Fibroblast of lung (primary cell): ENCODE measurements at regions not wholly inside any gene's neighbourhood (a gene's known extent, or its start where the extent isn't known, plus 50 kb on each side); places are given as distances from the start of the nearest gene placed in this dataset.

ENCODE experiments used
- EZH2 ChIP-seq: IDR thresholded peaks from 2 replicates; pipeline ENCODE4 v1.5.1; 2012; ENCODE audit warnings: low read length, control low read depth, mild to moderate bottlenecking; ENCODE audit errors: missing control alignments
- TF ChIP-seq, protein P1 (sequence below), 2 donors: IDR thresholded peaks in 1 of 2; conservative IDR thresholded peaks in 1 of 2; 1 replicate in 1 of 2; 2 replicates in 1 of 2; pipeline ENCODE4 v1.5.1; 2011 to 2012; ENCODE audit warnings: low read length in 2 of 2, control low read depth in 1 of 2, inconsistent platforms in 1 of 2, low read depth in 1 of 2, mild to moderate bottlenecking in 1 of 2

DNA sequence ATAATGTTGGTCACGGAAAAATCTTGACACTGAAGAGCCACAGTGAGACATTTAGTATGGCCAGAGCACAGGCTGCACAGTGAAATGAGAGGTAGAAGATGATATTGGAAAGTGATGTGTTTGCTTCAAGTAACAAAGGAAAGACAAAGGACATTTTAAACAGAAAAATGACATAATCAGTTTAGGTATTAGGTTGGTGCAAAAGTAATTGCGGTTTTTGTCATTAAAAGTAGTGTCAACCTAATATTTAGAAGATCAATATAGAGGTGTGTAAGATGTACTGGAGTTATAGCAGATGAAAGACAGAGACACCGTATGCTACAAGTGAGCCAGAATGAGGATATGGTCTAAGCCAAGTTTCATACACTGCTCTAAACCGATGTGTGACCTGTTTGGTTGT lies 253.0 kb upstream of the PPFIA2 start:
- TF ChIP-seq, protein P1, sequence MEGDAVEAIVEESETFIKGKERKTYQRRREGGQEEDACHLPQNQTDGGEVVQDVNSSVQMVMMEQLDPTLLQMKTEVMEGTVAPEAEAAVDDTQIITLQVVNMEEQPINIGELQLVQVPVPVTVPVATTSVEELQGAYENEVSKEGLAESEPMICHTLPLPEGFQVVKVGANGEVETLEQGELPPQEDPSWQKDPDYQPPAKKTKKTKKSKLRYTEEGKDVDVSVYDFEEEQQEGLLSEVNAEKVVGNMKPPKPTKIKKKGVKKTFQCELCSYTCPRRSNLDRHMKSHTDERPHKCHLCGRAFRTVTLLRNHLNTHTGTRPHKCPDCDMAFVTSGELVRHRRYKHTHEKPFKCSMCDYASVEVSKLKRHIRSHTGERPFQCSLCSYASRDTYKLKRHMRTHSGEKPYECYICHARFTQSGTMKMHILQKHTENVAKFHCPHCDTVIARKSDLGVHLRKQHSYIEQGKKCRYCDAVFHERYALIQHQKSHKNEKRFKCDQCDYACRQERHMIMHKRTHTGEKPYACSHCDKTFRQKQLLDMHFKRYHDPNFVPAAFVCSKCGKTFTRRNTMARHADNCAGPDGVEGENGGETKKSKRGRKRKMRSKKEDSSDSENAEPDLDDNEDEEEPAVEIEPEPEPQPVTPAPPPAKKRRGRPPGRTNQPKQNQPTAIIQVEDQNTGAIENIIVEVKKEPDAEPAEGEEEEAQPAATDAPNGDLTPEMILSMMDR (conservative IDR thresholded peaks at IDR 0.05 in 1 of 2, IDR thresholded peaks at IDR 0.05 in 1 of 2; ENCODE audit: low read depth in 1 of 2, low read length in 2 of 2), result no peak
- no peak for TF ChIP-seq EZH2
